ENCODE measurements at regions not wholly inside any gene's neighbourhood (a gene's known extent, or its start where the extent isn't known, plus 50 kb on each side); places are given as distances from the start of the nearest gene placed in this dataset.

GRCh38 chr18:46311491-46311890 lies 207.3 kb downstream of the HAUS1 start:
- peaks cover 3% of the 10 kb centered on the region for H3K9me3 ChIP-seq (ENCODE audit: control insufficient read depth, low read length)
- H3K27ac ChIP-seq (ENCODE audit: low read depth in 1 of 2, low read length in 2 of 2) = no peak overlapping the region
- H3K4me1 ChIP-seq (ENCODE audit: control insufficient read depth in 1 of 2, insufficient read depth in 2 of 2, low read length in 2 of 2) = no peaks in the 10 kb centered on the region
- H3K36me3 ChIP-seq (ENCODE audit: control insufficient read depth in 1 of 2, insufficient read depth in 2 of 2, low read length in 1 of 2) = no peaks in the 10 kb centered on the region
- DNase-seq = no peak
- no peak for ATAC-seq (ENCODE audit: low FRiP score)
- no peaks in the 10 kb centered on the region for H3K27me3 ChIP-seq (ENCODE audit: control insufficient read depth in 1 of 2, insufficient read depth in 2 of 2, low read length in 1 of 2)
- intact Hi-C loops (cut with DNase I) = no loop called here
- 68 to 72% methylated on average over 4 of the region's 4 CpGs for WGBS, 2 donors
- H3K4me3 ChIP-seq (ENCODE audit: low read length in 2 of 2) = no peak overlapping the region

GRCh38 chr18:46312221-46312620 lies 208.0 kb downstream of the HAUS1 start:
- DNase-seq = peak in 1 of 2 donors; percentile 14
- Histone ChIP-seq H3K27ac (ENCODE audit: low read depth in 1 of 2, low read length in 2 of 2) (no peak overlapping the region), H3K36me3 (ENCODE audit: control insufficient read depth in 1 of 2, insufficient read depth in 2 of 2, low read length in 1 of 2) (no peaks in the 10 kb centered on the region), H3K4me1 (ENCODE audit: control insufficient read depth in 1 of 2, insufficient read depth in 2 of 2, low read length in 2 of 2) (no peaks in the 10 kb centered on the region), H3K27me3 (ENCODE audit: control insufficient read depth in 1 of 2, insufficient read depth in 2 of 2, low read length in 1 of 2) (no peaks in the 10 kb centered on the region), H3K4me3 (ENCODE audit: low read length in 2 of 2) (no peak overlapping the region), H3K9me3 (ENCODE audit: control insufficient read depth, low read length) (peaks cover 3% of the 10 kb centered on the region)
- intact Hi-C loops (cut with DNase I) = no loop called here
- 66 to 71% methylated on average over 6 of the region's 6 CpGs for WGBS, 2 donors
- ATAC-seq (ENCODE audit: low FRiP score) = no peak

- no peak overlapping the region for H3K27ac ChIP-seq (ENCODE audit: low read depth in 1 of 2, low read length in 2 of 2)
- H3K9me3 ChIP-seq (ENCODE audit: control insufficient read depth, low read length) = no peaks in the 10 kb centered on the region
- 83 to 84% methylated on average over 6 of the region's 6 CpGs for whole genome bisulfite sequencing, 2 donors
- no peak overlapping the region for H3K4me3 ChIP-seq (ENCODE audit: low read length in 2 of 2)
- H3K4me1 ChIP-seq (ENCODE audit: control insufficient read depth in 1 of 2, insufficient read depth in 2 of 2, low read length in 2 of 2) = no peaks in the 10 kb centered on the region
- ATAC-seq (ENCODE audit: low FRiP score) (no peak), DNase-seq (peak in 1 of 2 donors; percentile 42)
- intact Hi-C loops (cut with DNase I) = no loop called here
- no peaks in the 10 kb centered on the region for H3K36me3 ChIP-seq (ENCODE audit: control insufficient read depth in 1 of 2, insufficient read depth in 2 of 2, low read length in 1 of 2)
- no peaks in the 10 kb centered on the region for H3K27me3 ChIP-seq (ENCODE audit: control insufficient read depth in 1 of 2, insufficient read depth in 2 of 2, low read length in 1 of 2)
Measured at GRCh38 chr18:46313521-46313920, 209.3 kb downstream of the HAUS1 start.

GRCh38 chr18:46314011-46314410 lies 209.8 kb downstream of the HAUS1 start:
- 92 to 96% methylated on average over 7 of the region's 7 CpGs for WGBS, 2 donors

GRCh38 chr18:46315161-46315560 lies 211.0 kb downstream of the HAUS1 start:
- 63 to 80% methylated on average over 2 of the region's 2 CpGs for WGBS, 2 donors
- H3K4me1 ChIP-seq (ENCODE audit: control insufficient read depth in 1 of 2, insufficient read depth in 2 of 2, low read length in 2 of 2) = no peaks in the 10 kb centered on the region

More at GRCh38 chr18:46314011-46314410, 209.8 kb downstream of the HAUS1 start:
- Histone ChIP-seq H3K4me3 (ENCODE audit: low read length in 2 of 2) (no peak overlapping the region), H3K36me3 (ENCODE audit: control insufficient read depth in 1 of 2, insufficient read depth in 2 of 2, low read length in 1 of 2) (no peaks in the 10 kb centered on the region), H3K27ac (ENCODE audit: low read depth in 1 of 2, low read length in 2 of 2) (no peak overlapping the region), H3K27me3 (ENCODE audit: control insufficient read depth in 1 of 2, insufficient read depth in 2 of 2, low read length in 1 of 2) (no peaks in the 10 kb centered on the region), H3K9me3 (ENCODE audit: control insufficient read depth, low read length) (no peaks in the 10 kb centered on the region), H3K4me1 (ENCODE audit: control insufficient read depth in 1 of 2, insufficient read depth in 2 of 2, low read length in 2 of 2) (no peaks in the 10 kb centered on the region)
- ATAC-seq (ENCODE audit: low FRiP score) (no peak), DNase-seq (peak in 1 of 2 donors; percentile 55)
- intact Hi-C loops (cut with DNase I) = no loop called here

GRCh38 chr18:46318356-46318755 lies 214.2 kb downstream of the HAUS1 start:
- Histone ChIP-seq H3K27me3 (ENCODE audit: control insufficient read depth in 1 of 2, insufficient read depth in 2 of 2, low read length in 1 of 2) (no peaks in the 10 kb centered on the region), H3K27ac (ENCODE audit: low read depth in 1 of 2, low read length in 2 of 2) (no peak overlapping the region), H3K4me1 (ENCODE audit: control insufficient read depth in 1 of 2, insufficient read depth in 2 of 2, low read length in 2 of 2) (no peaks in the 10 kb centered on the region), H3K36me3 (ENCODE audit: control insufficient read depth in 1 of 2, insufficient read depth in 2 of 2, low read length in 1 of 2) (no peaks in the 10 kb centered on the region), H3K9me3 (ENCODE audit: control insufficient read depth, low read length) (no peaks in the 10 kb centered on the region), H3K4me3 (ENCODE audit: low read length in 2 of 2) (no peak overlapping the region)
- ATAC-seq (ENCODE audit: low FRiP score) = no peak
- 90 to 91% methylated on average over 5 of the region's 5 CpGs for WGBS, 2 donors
- intact Hi-C loops (cut with DNase I) = no loop called here
- DNase-seq = peak in 1 of 2 donors; percentile 63

More at GRCh38 chr18:46315161-46315560, 211.0 kb downstream of the HAUS1 start:
- no peaks in the 10 kb centered on the region for H3K27me3 ChIP-seq (ENCODE audit: control insufficient read depth in 1 of 2, insufficient read depth in 2 of 2, low read length in 1 of 2)
- H3K36me3 ChIP-seq (ENCODE audit: control insufficient read depth in 1 of 2, insufficient read depth in 2 of 2, low read length in 1 of 2) = no peaks in the 10 kb centered on the region
- H3K9me3 ChIP-seq (ENCODE audit: control insufficient read depth, low read length) = no peaks in the 10 kb centered on the region
- intact Hi-C loops (cut with DNase I) = no loop called here
- no peak overlapping the region for H3K4me3 ChIP-seq (ENCODE audit: low read length in 2 of 2)
- no peak overlapping the region for H3K27ac ChIP-seq (ENCODE audit: low read depth in 1 of 2, low read length in 2 of 2)
- DNase-seq = peak in 1 of 2 donors; percentile 32
- no peak for ATAC-seq (ENCODE audit: low FRiP score)

GRCh38 chr18:46319783-46320182 lies 215.6 kb downstream of the HAUS1 start:
- WGBS, 2 donors = 70 to 75% methylated on average over 1 of the region's 1 CpG
- Histone ChIP-seq H3K27ac (ENCODE audit: low read depth in 1 of 2, low read length in 2 of 2) (no peak overlapping the region), H3K27me3 (ENCODE audit: control insufficient read depth in 1 of 2, insufficient read depth in 2 of 2, low read length in 1 of 2) (no peaks in the 10 kb centered on the region), H3K4me3 (ENCODE audit: low read length in 2 of 2) (no peak overlapping the region), H3K4me1 (ENCODE audit: control insufficient read depth in 1 of 2, insufficient read depth in 2 of 2, low read length in 2 of 2) (no peaks in the 10 kb centered on the region), H3K36me3 (ENCODE audit: control insufficient read depth in 1 of 2, insufficient read depth in 2 of 2, low read length in 1 of 2) (no peaks in the 10 kb centered on the region), H3K9me3 (ENCODE audit: control insufficient read depth, low read length) (no peaks in the 10 kb centered on the region)
- DNase-seq (no peak), ATAC-seq (ENCODE audit: low FRiP score) (no peak)
- intact Hi-C loops (cut with DNase I) = no loop called here

GRCh38 chr18:46320297-46320696 lies 216.1 kb downstream of the HAUS1 start:
- no peaks in the 10 kb centered on the region for H3K27me3 ChIP-seq (ENCODE audit: control insufficient read depth in 1 of 2, insufficient read depth in 2 of 2, low read length in 1 of 2)
- H3K9me3 ChIP-seq (ENCODE audit: control insufficient read depth, low read length) = no peaks in the 10 kb centered on the region
- H3K27ac ChIP-seq (ENCODE audit: low read depth in 1 of 2, low read length in 2 of 2) = no peak overlapping the region
- no peak overlapping the region for H3K4me3 ChIP-seq (ENCODE audit: low read length in 2 of 2)
- intact Hi-C loops (cut with DNase I) = no loop called here
- DNase-seq = peak in 1 of 2 donors; percentile 33
- WGBS, 2 donors = 80 to 82% methylated on average over 4 of the region's 4 CpGs
- no peak for ATAC-seq (ENCODE audit: low FRiP score)
- H3K4me1 ChIP-seq (ENCODE audit: control insufficient read depth in 1 of 2, insufficient read depth in 2 of 2, low read length in 2 of 2) = no peaks in the 10 kb centered on the region
- H3K36me3 ChIP-seq (ENCODE audit: control insufficient read depth in 1 of 2, insufficient read depth in 2 of 2, low read length in 1 of 2) = no peaks in the 10 kb centered on the region

GRCh38 chr18:46320928-46321711 lies 216.9 kb downstream of the HAUS1 start:
- no peak for DNase-seq
- ATAC-seq (ENCODE audit: low FRiP score) = no peak
- Histone ChIP-seq H3K27me3 (ENCODE audit: control insufficient read depth in 1 of 2, insufficient read depth in 2 of 2, low read length in 1 of 2) (no peaks in the 10 kb centered on the region), H3K4me3 (ENCODE audit: low read length in 2 of 2) (no peak overlapping the region), H3K36me3 (ENCODE audit: control insufficient read depth in 1 of 2, insufficient read depth in 2 of 2, low read length in 1 of 2) (no peaks in the 10 kb centered on the region), H3K4me1 (ENCODE audit: control insufficient read depth in 1 of 2, insufficient read depth in 2 of 2, low read length in 2 of 2) (no peaks in the 10 kb centered on the region), H3K9me3 (ENCODE audit: control insufficient read depth, low read length) (no peaks in the 10 kb centered on the region), H3K27ac (ENCODE audit: low read depth in 1 of 2, low read length in 2 of 2) (no peak overlapping the region)
- 81 to 84% methylated on average over 3 of the region's 3 CpGs for WGBS, 2 donors
- intact Hi-C loops (cut with DNase I) = no loop called here

Measured in aorta (tissue), 5 donors.